ENCODE measurements at regions not wholly inside any gene's neighbourhood (a gene's known extent, or its start where the extent isn't known, plus 50 kb on each side); places are given as distances from the start of the nearest gene placed in this dataset.
"Not testable (repeated sequence)": the region's sequence is repeated elsewhere in the genome, so short reads cannot be mapped to it uniquely, and the experiment has no call there.

DNA sequence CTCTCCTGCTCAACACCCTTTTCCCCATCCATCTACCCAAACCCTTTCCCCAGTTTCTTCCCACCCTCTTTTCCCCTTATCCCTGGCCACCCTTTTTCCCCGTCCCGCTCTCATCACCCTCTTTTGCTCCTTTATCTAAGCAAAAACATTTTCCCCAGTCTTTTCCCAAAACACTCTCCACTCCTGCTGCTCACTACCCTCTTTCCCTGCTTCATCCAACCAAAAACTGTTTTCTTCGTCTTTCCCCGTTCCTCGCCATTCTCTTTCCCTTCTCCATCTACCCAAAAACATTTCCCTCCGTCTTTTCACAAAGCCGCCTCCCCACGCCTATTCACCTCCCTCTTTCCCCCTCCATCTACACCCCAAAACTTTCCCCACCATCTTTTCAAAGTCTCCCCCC is 80.9 kb upstream of the KCNJ18 start:
- TF ChIP-seq, protein P1, sequence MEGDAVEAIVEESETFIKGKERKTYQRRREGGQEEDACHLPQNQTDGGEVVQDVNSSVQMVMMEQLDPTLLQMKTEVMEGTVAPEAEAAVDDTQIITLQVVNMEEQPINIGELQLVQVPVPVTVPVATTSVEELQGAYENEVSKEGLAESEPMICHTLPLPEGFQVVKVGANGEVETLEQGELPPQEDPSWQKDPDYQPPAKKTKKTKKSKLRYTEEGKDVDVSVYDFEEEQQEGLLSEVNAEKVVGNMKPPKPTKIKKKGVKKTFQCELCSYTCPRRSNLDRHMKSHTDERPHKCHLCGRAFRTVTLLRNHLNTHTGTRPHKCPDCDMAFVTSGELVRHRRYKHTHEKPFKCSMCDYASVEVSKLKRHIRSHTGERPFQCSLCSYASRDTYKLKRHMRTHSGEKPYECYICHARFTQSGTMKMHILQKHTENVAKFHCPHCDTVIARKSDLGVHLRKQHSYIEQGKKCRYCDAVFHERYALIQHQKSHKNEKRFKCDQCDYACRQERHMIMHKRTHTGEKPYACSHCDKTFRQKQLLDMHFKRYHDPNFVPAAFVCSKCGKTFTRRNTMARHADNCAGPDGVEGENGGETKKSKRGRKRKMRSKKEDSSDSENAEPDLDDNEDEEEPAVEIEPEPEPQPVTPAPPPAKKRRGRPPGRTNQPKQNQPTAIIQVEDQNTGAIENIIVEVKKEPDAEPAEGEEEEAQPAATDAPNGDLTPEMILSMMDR (IDR thresholded peaks at IDR 0.05): not testable (repeated sequence)
- not testable (repeated sequence) for TF ChIP-seq POLR2A, EP300 (IDR thresholded peaks at IDR 0.05)

Measured in ovary (tissue), 3 donors.